ENCODE measurements at regions not wholly inside any gene's neighbourhood (a gene's known extent, or its start where the extent isn't known, plus 50 kb on each side); places are given as distances from the start of the nearest gene placed in this dataset.
"Not testable (repeated sequence)": the region's sequence is repeated elsewhere in the genome, so short reads cannot be mapped to it uniquely, and the experiment has no call there.

- H2BK12ac ChIP-seq (ENCODE audit: low read length), result no peak overlapping the region
- no peaks in the 10 kb centered on the region for H3K79me1 ChIP-seq (ENCODE audit: low read depth, low read length)
- no peak overlapping the region for H3K27ac ChIP-seq (replicated peaks; ENCODE audit: low read length)
- H4K91ac ChIP-seq (ENCODE audit: low read depth, low read length, poor library complexity), result no peak overlapping the region
- no peak overlapping the region for H2AK5ac ChIP-seq (ENCODE audit: low read depth, low read length)
- H3K23ac ChIP-seq (ENCODE audit: low read depth, low read length, poor library complexity), result no peak overlapping the region
- WGBS, 2 donors (ENCODE audit: extremely low coverage in 2 of 2, insufficient read length in 2 of 2, insufficient replicate concordance in 1 of 2), result no CpG with 5 or more reads among the region's 2 CpGs
- H3K4ac ChIP-seq (ENCODE audit: low read length), result no peak overlapping the region
- H3K18ac ChIP-seq (ENCODE audit: low read length), result no peak overlapping the region
- no peak overlapping the region for H3K9ac ChIP-seq (ENCODE audit: low read depth, low read length, poor library complexity)
- no peak overlapping the region for H3K4me2 ChIP-seq (ENCODE audit: insufficient read depth, low read length, poor library complexity, severe bottlenecking)
- no peaks in the 10 kb centered on the region for H3K4me1 ChIP-seq (ENCODE audit: control insufficient read depth in 2 of 2, insufficient read depth in 1 of 2, low read depth in 1 of 2, low read length in 2 of 2)
- no peak overlapping the region for H2BK120ac ChIP-seq (ENCODE audit: low read depth, low read length)
- H3K36me3 ChIP-seq (replicated peaks in 1 of 2; ENCODE audit: control insufficient read depth in 2 of 2, insufficient read depth in 2 of 2, low read length in 2 of 2), result no peaks in the 10 kb centered on the region
- no peak overlapping the region for H3K14ac ChIP-seq (ENCODE audit: low read length)
- H3K9me3 ChIP-seq (replicated peaks in 1 of 2; ENCODE audit: control insufficient read depth in 2 of 2, insufficient read depth in 1 of 2, low read depth in 1 of 2, low read length in 2 of 2), result no peaks in the 10 kb centered on the region
- H4K8ac ChIP-seq (ENCODE audit: low read depth, low read length), result no peak overlapping the region
- H2AFZ ChIP-seq (ENCODE audit: low read length), result no peak overlapping the region
- H2BK5ac ChIP-seq (ENCODE audit: low read length), result no peak overlapping the region
- H3K27me3 ChIP-seq (ENCODE audit: control insufficient read depth in 3 of 3, insufficient read depth in 3 of 3, low read depth in 1 of 3, low read length in 3 of 3), result no peaks in the 10 kb centered on the region
- DNase-seq (ENCODE audit: low spot score), result no peak
- H3K4me3 ChIP-seq (ENCODE audit: low read length in 2 of 2), result no peak overlapping the region
- no peak overlapping the region for H2BK15ac ChIP-seq (ENCODE audit: low read length)
Measured at GRCh38 chr5:87210743-87211142, 56.9 kb upstream of the RASA1 start.

- DNase-seq (ENCODE audit: low spot score), result no peak
- Histone ChIP-seq H3K27ac (replicated peaks; ENCODE audit: low read length) (no peak overlapping the region), H4K8ac (ENCODE audit: low read depth, low read length) (no peak overlapping the region), H3K14ac (ENCODE audit: low read length) (no peak overlapping the region), H2BK120ac (ENCODE audit: low read depth, low read length) (no peak overlapping the region), H3K9me3 (replicated peaks in 1 of 2; ENCODE audit: control insufficient read depth in 2 of 2, insufficient read depth in 1 of 2, low read depth in 1 of 2, low read length in 2 of 2) (no peaks in the 10 kb centered on the region), H2AK5ac (ENCODE audit: low read depth, low read length) (no peak overlapping the region), H3K4me3 (ENCODE audit: low read length in 2 of 2) (no peak overlapping the region), H4K91ac (ENCODE audit: low read depth, low read length, poor library complexity) (no peak overlapping the region), H2AFZ (ENCODE audit: low read length) (no peak overlapping the region), H3K4me1 (ENCODE audit: control insufficient read depth in 2 of 2, insufficient read depth in 1 of 2, low read depth in 1 of 2, low read length in 2 of 2) (no peaks in the 10 kb centered on the region), H3K9ac (ENCODE audit: low read depth, low read length, poor library complexity) (no peak overlapping the region), H2BK15ac (ENCODE audit: low read length) (no peak overlapping the region), H3K36me3 (replicated peaks in 1 of 2; ENCODE audit: control insufficient read depth in 2 of 2, insufficient read depth in 2 of 2, low read length in 2 of 2) (no peaks in the 10 kb centered on the region), H2BK5ac (ENCODE audit: low read length) (no peak overlapping the region), H3K18ac (ENCODE audit: low read length) (no peak overlapping the region), H3K4ac (ENCODE audit: low read length) (no peak overlapping the region), H2BK12ac (ENCODE audit: low read length) (no peak overlapping the region), H3K27me3 (ENCODE audit: control insufficient read depth in 3 of 3, insufficient read depth in 3 of 3, low read depth in 1 of 3, low read length in 3 of 3) (no peaks in the 10 kb centered on the region), H3K79me1 (ENCODE audit: low read depth, low read length) (no peaks in the 10 kb centered on the region), H3K4me2 (ENCODE audit: insufficient read depth, low read length, poor library complexity, severe bottlenecking) (no peak overlapping the region), H3K23ac (ENCODE audit: low read depth, low read length, poor library complexity) (no peak overlapping the region)
- WGBS, 2 donors (ENCODE audit: extremely low coverage in 2 of 2, insufficient read length in 2 of 2, insufficient replicate concordance in 1 of 2), result no CpG with 5 or more reads among the region's 1 CpG
Measured at GRCh38 chr5:87211676-87212075, 56.0 kb upstream of the RASA1 start.

GRCh38 chr5:87212183-87212582 lies 55.5 kb upstream of the RASA1 start:
- not testable (repeated sequence) for H3K9ac ChIP-seq (ENCODE audit: low read depth, low read length, poor library complexity); H4K91ac ChIP-seq (ENCODE audit: low read depth, low read length, poor library complexity); H3K23ac ChIP-seq (ENCODE audit: low read depth, low read length, poor library complexity); H2AK5ac ChIP-seq (ENCODE audit: low read depth, low read length); H3K4me1 ChIP-seq (ENCODE audit: control insufficient read depth in 2 of 2, insufficient read depth in 1 of 2, low read depth in 1 of 2, low read length in 2 of 2); H3K79me1 ChIP-seq (ENCODE audit: low read depth, low read length); H2BK5ac ChIP-seq (ENCODE audit: low read length); H3K4me2 ChIP-seq (ENCODE audit: insufficient read depth, low read length, poor library complexity, severe bottlenecking); H2AFZ ChIP-seq (ENCODE audit: low read length); H3K27me3 ChIP-seq (ENCODE audit: control insufficient read depth in 3 of 3, insufficient read depth in 3 of 3, low read depth in 1 of 3, low read length in 3 of 3); H3K36me3 ChIP-seq (replicated peaks in 1 of 2; ENCODE audit: control insufficient read depth in 2 of 2, insufficient read depth in 2 of 2, low read length in 2 of 2); H3K14ac ChIP-seq (ENCODE audit: low read length); H2BK15ac ChIP-seq (ENCODE audit: low read length); H3K4me3 ChIP-seq (ENCODE audit: low read length in 2 of 2); H2BK120ac ChIP-seq (ENCODE audit: low read depth, low read length); H3K27ac ChIP-seq (replicated peaks; ENCODE audit: low read length); H4K8ac ChIP-seq (ENCODE audit: low read depth, low read length); H2BK12ac ChIP-seq (ENCODE audit: low read length); H3K18ac ChIP-seq (ENCODE audit: low read length); DNase-seq (ENCODE audit: low spot score); H3K9me3 ChIP-seq (replicated peaks in 1 of 2; ENCODE audit: control insufficient read depth in 2 of 2, insufficient read depth in 1 of 2, low read depth in 1 of 2, low read length in 2 of 2); H3K4ac ChIP-seq (ENCODE audit: low read length)
- WGBS, 2 donors (ENCODE audit: extremely low coverage in 2 of 2, insufficient read length in 2 of 2, insufficient replicate concordance in 1 of 2), result no CpG with 5 or more reads among the region's 2 CpGs

- not testable (repeated sequence) for H2AK5ac ChIP-seq (ENCODE audit: low read depth, low read length)
Measured at GRCh38 chr5:87217480-87217879, 50.2 kb upstream of the RASA1 start.

More at GRCh38 chr5:87217480-87217879, 50.2 kb upstream of the RASA1 start:
- H2BK12ac ChIP-seq (ENCODE audit: low read length); H3K36me3 ChIP-seq (replicated peaks in 1 of 2; ENCODE audit: control insufficient read depth in 2 of 2, insufficient read depth in 2 of 2, low read length in 2 of 2); H3K4me2 ChIP-seq (ENCODE audit: insufficient read depth, low read length, poor library complexity, severe bottlenecking); H2BK120ac ChIP-seq (ENCODE audit: low read depth, low read length); H2AFZ ChIP-seq (ENCODE audit: low read length); H2BK15ac ChIP-seq (ENCODE audit: low read length); H4K8ac ChIP-seq (ENCODE audit: low read depth, low read length); H3K4ac ChIP-seq (ENCODE audit: low read length); H3K79me1 ChIP-seq (ENCODE audit: low read depth, low read length); H4K91ac ChIP-seq (ENCODE audit: low read depth, low read length, poor library complexity); H3K4me3 ChIP-seq (ENCODE audit: low read length in 2 of 2); H3K27me3 ChIP-seq (ENCODE audit: control insufficient read depth in 3 of 3, insufficient read depth in 3 of 3, low read depth in 1 of 3, low read length in 3 of 3); H3K18ac ChIP-seq (ENCODE audit: low read length); H2BK5ac ChIP-seq (ENCODE audit: low read length); H3K23ac ChIP-seq (ENCODE audit: low read depth, low read length, poor library complexity); H3K9me3 ChIP-seq (replicated peaks in 1 of 2; ENCODE audit: control insufficient read depth in 2 of 2, insufficient read depth in 1 of 2, low read depth in 1 of 2, low read length in 2 of 2); H3K9ac ChIP-seq (ENCODE audit: low read depth, low read length, poor library complexity); DNase-seq (ENCODE audit: low spot score); H3K27ac ChIP-seq (replicated peaks; ENCODE audit: low read length); H3K14ac ChIP-seq (ENCODE audit: low read length); H3K4me1 ChIP-seq (ENCODE audit: control insufficient read depth in 2 of 2, insufficient read depth in 1 of 2, low read depth in 1 of 2, low read length in 2 of 2): not testable (repeated sequence)
- no CpG with 5 or more reads among the region's 4 CpGs for WGBS, 2 donors (ENCODE audit: extremely low coverage in 2 of 2, insufficient read length in 2 of 2, insufficient replicate concordance in 1 of 2)
